ENCODE measurements at regions not wholly inside any gene's neighbourhood (a gene's known extent, or its start where the extent isn't known, plus 50 kb on each side); places are given as distances from the start of the nearest gene placed in this dataset.

GRCh38 chr11:32161293-32161692 lies 70.4 kb downstream of the RCN1 start:
- DNase-seq (ENCODE audit: low spot score): no peak

DNA sequence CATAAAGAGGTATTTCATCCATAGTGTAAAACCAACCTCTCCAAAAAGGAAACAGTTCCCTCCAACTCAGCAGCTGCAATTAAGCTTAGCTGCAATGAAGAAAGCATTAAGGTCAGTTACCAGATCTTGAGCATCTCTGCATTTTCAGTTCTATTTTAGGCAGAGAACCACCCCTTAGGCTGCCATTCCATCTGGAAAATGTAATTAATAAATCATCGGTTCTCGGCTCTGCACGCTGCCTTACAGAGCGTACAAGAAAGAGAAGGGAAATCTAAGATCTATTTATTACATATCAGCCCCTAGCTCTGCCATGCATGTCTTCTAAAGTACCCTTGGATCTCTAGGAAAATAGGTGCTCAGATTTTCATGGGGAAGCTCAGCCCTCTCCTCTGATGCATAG lies 71.5 kb downstream of the RCN1 start:
- DNase-seq (ENCODE audit: low spot score): no peak

DNA sequence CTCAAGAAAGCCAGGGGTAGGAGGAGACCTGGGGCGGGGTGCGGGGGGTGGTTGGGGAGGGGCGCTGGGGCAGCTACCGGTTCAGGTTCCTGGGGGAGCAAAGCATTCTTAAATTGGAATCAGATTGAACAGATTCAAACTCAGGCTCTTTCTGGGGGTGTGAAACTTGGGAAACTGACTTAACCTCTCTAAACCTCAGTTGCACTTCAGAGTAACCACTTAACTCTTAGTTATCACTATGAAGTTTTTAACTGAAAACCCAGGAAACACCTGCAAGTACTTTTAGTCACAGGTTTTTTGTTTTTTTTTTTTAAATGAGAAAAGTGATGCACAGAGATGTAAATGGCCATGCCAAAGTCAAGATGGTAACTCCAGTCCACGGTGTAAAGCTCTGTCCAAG lies 72.0 kb downstream of the RCN1 start:
- no peak for DNase-seq (ENCODE audit: low spot score)

DNA sequence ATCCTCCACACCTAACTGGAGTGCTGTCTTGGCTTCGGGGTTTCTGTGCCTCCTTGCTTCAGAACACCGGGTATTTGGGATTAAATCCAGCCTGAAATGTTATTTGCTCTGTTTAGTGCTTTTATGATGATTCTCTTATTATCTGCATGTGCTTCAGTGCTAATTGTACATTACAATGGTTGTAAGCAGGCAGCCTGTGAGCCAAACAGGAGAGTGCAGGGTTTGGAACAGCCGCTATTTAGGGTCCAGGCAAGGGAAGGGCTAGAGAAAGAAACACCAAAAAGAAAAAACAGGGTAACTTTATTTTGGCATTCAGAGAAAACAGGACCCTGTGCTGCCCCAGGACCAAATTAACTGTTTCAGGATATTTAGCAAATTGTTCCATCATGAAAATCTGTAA lies 72.7 kb downstream of the RCN1 start:
- DNase-seq (ENCODE audit: low spot score): no peak

- no peak for DNase-seq (ENCODE audit: low spot score)
These were observed 74.0 kb downstream of the RCN1 start for GRCh38 chr11:32164836-32165235.

- DNase-seq (ENCODE audit: low spot score): no peak
These were observed 78.0 kb downstream of the RCN1 start for GRCh38 chr11:32168924-32169323.

DNA sequence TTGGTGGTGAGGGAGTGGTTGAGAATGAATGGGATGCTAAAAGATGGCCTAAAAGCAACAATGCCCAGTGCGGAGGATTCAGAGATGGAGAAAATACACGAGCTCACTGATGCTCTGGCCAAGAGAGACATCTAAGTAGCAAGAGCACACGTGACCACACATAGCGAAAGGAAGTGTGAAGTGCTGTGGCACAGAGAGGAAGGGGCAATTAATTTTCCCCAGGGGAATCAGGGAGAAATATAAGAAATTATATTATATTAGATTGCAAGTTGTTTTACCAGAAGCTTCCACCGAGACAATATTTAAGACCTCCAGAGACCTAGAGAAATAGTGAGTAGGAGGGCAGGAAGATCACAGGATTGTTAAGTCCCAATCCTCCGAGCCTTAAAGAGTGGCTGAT lies 80.6 kb downstream of the RCN1 start:
- no peak for DNase-seq (ENCODE audit: low spot score)

GRCh38 chr11:32172041-32172847 lies 81.4 kb downstream of the RCN1 start:
- DNase-seq (ENCODE audit: low spot score): no peak

- peak; percentile 80 for DNase-seq (ENCODE audit: low spot score)
These were observed 82.3 kb downstream of the RCN1 start for GRCh38 chr11:32172848-32173834.

- DNase-seq (ENCODE audit: low spot score): no peak
These were observed 83.1 kb downstream of the RCN1 start for GRCh38 chr11:32173977-32174376.

DNA sequence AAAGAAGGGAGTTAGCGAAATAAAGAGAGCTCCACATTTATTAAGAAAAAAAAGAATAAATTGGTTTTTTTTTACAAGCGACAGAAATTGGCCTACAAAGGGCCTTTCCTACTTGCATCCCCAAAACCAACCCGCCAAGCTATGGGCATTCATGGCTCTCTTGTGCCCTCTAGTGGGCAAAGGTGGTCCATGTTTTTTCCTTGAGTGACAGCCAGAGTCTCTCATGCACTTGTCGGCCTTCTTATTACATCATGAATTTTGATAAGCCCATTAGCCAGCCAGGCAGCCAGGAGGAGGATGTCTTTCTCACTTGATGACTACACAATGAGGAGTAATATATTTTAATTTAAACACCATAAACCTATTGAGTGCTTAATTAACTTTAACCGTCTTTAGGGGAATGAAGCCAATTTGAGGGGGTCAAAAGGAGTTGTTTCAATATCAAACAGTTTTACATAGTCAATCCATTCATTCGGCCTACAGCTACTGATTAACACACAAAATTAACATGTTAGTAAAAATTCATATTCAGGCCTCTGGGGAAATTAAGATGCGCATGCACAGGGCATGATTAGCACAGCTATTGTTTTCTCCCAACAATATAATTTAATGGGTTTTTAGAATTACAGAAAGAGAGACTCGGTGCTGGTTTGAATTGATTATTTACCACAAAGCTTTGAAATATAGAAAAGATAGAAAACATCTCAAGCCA lies 85.5 kb downstream of the RCN1 start:
- peak; percentile 75 for DNase-seq (ENCODE audit: low spot score)

DNA sequence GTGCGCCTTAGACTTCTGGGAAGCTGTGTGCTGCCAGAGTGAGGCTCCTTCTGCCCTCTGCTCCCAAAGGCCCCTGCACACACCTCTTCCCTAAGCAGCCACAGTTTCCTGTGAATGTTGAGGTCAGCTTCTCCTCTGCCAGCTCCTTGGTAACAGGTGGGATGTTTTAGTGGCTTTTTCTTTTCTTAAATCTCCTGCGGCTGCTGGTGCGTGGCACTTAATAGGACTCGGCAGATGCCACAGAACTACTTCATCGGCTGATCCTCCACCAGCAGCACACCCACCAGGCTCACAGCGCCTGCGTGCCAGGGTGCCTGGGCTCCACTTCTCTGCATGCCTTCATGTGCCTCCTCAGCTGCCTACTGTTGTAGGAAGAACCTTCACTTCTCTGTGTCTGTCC lies 87.8 kb downstream of the RCN1 start:
- DNase-seq (ENCODE audit: low spot score): no peak

DNA sequence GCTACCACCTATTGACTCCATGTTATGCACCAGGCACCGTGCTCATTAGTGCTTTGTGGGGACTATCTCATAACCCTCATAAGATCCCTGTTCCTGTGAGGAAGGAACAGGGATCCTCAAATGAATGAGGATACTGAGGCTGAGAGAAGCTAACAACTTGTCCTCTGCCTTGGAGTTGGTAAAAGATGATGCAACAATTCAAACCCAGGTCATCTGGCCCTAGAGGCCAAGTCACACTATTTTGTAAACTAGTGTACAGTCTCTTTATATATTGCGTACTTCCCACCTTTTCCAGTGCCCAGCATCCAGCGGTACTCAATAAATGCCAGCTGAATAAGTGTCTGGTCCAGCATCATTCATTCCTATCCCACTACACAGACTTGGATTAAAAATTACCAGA lies 92.6 kb downstream of the RCN1 start:
- DNase-seq (ENCODE audit: low spot score): no peak

DNA sequence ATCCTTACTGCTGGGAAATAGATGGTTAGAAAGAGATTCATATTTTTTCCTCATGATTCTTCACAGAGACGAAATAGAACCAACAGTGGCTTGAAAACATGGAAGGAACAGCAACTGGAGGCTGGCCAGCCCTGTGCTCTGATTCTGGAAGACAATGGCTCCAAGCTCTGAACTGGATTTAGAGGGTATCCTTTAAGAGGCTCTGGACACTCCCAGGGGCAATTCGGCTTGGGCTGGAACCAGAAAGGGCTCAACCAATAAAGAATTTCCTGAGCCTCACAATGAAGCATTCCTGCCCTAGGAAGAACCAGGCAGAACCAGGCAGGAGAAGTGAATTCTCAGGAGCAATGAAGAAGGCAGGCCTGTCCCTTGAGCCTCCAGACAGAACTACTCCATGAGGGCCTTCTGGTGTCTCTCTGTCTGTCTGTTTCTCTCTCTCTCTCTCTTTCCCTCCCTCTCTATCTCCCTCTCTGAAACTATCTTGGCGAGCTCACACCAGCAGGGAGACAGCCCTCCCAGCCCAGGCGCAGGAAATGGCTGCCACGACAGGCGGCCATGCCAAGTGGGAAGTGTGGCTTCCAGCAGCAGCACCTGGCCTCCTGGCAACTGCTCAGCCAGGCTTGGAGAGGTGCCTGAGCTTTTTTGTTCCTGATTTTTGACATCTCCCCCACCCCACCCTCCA lies 93.3 kb downstream of the RCN1 start:
- no peak for DNase-seq (ENCODE audit: low spot score)

- no peak for DNase-seq (ENCODE audit: low spot score)
These were observed 94.0 kb downstream of the RCN1 start for GRCh38 chr11:32184723-32185376.

DNA sequence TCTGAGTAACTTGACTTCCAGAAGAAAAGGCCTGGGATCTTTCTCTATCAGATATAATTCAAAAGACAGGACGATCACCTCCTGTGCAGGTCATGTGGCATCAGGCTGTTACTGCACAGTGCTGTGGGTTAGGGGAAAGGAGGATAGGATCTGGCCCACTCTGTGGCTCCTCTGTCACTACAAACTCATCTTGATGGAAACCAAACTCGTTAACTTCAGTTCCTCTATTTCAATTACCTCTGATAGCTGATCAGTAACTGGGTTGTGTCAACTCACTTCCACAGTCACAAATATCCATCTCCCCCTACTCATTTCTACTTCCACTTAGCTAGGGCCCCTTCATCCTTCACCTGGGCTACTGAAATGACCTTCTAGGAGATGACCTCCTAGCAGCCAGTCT lies 95.2 kb downstream of the RCN1 start:
- DNase-seq (ENCODE audit: low spot score): no peak

DNA sequence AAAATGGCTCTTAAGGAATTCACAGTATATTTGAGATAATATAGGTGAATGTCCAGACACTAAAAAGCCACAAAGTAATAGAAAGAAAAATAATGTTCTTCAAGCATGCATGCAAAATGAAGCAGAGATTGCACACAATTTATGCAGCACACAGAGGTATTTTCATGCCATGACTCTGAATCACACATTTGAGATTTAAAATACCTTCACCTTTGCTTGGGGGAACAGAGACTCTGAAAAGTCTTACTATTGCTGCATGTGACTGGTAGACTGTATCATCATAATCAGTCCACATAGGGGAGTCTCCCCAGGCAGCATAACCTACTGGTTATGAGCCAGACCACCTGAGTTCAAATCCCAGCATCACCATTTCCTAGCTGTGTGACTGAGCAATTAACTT lies 96.2 kb downstream of the RCN1 start:
- no peak for DNase-seq (ENCODE audit: low spot score)

DNA sequence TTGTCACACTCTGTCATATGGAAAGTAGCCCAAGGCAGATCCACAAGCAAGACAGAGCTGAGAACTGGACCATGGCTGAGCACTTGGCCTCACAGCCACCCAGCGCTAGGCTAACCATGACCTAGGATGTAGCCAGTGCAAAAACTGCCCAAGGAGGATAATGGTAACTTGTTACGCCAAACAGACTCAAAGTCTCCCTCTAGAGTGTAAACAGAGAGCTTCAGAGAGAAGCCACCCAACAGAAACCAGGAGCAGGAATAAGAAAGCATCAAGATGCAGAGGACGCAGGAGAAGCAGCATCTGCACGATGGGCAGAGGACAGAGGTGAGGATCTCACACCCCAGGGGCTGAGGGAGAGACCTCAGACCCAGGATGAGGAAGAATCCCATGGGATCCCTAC lies 97.9 kb downstream of the RCN1 start:
- DNase-seq (ENCODE audit: low spot score): no peak

GRCh38 chr11:32196137-32196536 lies 105.3 kb downstream of the RCN1 start:
- DNase-seq (ENCODE audit: low spot score): no peak

GRCh38 chr11:32198053-32198452 lies 107.2 kb downstream of the RCN1 start:
- no peak for DNase-seq (ENCODE audit: low spot score)

- no peak for DNase-seq (ENCODE audit: low spot score)
These were observed 109.4 kb downstream of the RCN1 start for GRCh38 chr11:32200136-32200847.

All from AG08395 (cell line).